Smooth muscle cell of the brain vasculature (primary cell): ENCODE measurements at regions not wholly inside any gene's neighbourhood (a gene's known extent, or its start where the extent isn't known, plus 50 kb on each side); places are given as distances from the start of the nearest gene placed in this dataset.

Experiments
- DNase-seq: peaks from one replicate; pipeline ENCODE4 v3.0.0-alpha.2; 2012; ENCODE audit warnings: low read depth, low spot score

DNA sequence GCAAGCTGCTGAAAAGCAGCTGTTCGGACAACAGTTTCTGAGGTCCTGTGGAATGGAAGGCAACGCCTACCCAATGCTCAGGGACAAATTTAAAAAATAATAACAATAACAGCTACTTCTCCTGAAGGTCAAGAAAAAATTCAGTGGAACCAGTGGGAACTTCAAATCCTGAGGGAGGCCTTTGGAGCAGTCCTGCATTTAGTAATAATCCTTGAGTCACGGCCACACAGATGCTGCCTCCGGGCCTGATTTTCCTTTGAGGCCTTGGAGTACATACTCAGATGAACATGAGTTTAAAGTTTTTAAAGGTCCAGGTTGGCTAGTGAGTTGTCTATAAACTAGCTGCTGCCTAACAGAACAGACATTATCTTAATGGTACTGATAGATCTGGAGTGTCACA lies 268.0 kb downstream of the MSRB3 start:
- DNase-seq, result no peak

DNA sequence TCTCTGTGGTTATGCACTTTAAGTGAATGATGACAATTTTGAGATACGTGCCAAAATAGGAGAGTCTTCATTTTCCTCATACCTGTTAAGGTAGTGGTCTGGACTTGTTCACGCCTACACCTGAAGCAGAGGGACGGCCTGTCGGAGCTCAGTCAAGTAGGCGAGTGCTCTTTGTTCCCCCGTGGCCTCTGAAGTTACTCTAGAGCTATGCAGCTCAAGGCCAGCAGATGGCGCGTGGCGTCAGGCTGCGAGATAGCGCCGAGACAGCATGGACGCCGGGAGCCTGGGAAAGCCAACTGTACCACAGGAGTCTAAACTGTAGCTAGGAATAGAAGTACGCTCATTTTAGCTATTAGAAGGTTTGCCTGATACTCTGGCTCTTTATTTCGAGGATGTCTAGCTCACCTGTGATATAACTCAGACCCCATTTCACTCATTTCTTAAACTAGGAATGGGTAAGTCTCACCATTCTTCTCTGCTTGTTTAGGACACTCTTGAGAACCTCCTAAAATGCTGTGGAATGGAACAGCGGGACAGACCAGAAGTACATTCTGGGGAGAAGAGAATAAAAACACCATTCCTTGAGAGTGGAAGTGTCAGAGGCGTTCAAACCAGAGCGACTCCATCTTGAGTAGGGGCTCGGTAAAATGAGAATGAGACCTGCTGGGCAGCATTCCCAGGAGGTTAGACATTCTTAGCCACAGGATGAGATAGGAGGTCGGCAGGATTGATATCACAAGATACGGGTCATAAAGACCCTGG lies 267.4 kb upstream of the HMGA2 start:
- DNase-seq, result peak; percentile 74

DNA sequence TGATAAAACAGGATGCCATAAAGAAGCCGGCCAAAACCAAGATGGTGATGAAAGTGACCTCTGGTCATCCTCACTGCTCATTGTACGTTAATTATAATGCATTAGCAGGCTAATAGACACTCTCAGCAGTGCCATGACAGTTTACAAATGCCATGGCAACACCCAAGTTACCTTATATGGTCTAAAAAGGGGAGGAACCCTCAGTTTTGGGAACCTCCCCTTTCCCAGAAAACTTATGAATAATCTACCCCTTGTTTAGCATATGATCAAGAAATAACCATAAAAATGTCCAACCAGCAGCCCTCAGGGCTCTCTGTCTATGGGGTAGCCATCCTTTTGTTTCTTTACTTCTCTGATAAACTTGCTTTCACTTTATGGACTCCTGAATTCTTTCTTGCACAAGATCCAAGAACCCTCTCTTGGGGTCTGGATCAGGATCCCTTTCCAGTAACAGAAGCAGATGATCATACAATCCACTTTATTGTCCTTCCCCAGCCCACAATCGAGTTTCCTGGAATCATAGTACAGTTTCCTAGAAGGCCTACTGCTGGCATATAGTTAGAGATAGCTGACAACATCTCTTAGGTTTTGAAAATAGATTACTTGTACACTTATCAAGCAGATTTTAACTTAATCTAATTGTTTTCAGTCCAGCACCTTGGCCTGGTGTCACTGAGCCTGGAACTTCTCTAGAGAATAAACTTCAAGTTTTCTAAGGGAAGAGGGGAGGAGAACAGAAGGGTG lies 266.7 kb upstream of the HMGA2 start:
- DNase-seq, result no peak

DNA sequence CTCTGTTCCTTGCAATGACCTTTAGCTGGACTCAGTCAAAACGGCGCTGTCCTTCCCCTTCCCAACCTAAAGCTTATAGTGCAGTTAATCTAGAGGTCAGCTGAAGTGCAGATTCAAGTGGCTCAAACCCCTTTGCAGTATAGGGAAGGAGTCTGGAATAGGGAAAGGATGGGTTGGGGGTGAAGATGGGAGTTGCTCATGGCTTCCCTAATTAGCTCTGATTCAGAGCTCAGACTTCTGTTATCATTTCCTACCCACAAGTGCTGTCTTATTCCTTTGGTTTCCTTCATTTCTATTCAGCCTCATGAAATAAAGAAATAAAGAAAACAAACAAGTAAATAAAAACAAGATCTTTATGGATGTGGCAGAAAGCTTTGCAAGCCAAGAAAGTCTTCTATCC lies 264.0 kb upstream of the HMGA2 start:
- DNase-seq, result no peak

DNA sequence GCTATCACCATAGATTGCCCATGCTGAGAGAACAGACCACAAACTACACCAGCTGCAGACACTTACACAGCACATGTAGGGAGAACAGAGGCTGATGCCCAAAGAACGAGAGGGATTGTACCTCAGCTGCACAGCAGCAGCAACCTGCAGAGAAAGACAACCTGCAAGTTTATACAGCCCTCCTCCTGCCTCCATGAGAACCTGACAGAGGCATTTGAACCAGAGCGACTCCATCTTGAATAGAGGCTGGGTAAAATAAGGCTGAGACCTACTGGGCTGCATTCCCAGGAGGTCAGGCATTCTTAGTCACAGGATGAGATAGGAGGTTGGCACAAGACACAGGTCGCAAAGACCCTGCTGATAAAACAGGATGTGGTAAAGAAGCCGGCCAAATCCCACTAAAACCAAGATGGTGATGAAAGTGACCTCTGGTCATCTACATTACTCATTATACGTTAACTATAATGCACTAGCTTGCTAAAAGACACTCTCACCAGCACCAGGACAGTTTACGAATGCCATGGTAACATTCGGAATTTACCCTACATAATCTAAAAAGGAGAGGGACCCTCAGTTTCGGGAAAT lies 262.4 kb upstream of the HMGA2 start:
- DNase-seq, result no peak

DNA sequence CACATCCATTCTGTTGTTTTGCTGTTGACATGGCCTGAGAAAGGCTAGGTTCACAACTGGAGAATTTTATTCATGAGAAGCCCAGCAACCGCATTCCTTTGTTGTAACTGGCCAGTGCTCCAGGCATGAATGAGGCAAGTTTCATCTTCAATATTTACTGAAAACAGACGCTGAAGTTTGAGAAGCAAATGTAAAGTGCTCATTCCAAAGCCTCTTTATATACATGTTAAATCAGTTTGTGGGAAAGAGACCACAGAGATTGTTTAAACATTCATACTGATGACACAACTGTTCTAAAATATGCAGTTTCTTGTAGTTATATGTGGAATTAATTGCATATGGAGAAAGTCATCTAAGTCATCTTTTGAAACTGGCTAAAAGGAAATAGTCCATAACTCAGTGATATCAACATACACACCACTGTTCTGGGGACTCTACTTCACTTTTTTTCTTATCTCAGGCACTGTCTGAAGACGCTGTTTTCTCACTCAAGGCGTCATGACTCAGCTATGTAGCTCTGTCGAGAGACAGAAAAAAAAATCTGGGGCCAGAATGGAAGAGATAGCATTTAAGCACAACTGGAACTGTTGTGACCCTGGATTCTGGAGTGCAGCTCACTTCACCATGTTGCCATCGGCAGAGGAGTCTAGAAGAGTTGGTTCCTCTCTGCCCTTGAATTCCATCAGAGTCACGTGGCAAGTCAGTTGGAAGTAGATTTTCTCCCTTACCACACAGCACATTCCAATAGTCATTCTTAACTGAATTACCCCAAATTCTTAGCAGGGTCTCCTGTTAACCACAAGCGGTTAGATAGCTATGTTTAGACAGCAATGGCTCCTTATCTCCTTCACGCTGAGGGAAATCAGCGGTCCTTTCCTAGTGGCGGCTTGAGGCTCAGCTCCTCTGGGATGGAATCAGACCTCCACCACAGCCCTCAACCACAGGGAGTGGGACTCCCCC lies 258.4 kb upstream of the HMGA2 start:
- DNase-seq, result no peak

DNA sequence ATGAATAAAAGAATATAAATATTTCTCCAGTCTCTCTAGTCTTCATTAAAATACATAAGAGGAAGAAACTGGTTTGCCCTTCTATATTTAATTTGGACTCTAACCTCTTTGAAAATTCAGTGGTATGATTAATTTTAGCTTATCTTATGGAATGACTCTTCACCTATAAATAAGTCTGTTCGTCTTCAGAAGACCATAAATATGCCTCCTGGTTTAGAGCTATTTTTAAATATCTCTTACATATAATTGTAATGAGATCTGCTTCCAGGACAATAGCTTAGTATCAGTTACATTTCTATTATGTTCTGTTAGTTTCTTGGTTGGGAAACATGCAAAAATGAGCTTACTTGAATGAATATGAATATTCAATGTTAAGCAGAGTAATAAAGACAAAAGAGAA lies 257.5 kb upstream of the HMGA2 start:
- DNase-seq, result no peak

DNA sequence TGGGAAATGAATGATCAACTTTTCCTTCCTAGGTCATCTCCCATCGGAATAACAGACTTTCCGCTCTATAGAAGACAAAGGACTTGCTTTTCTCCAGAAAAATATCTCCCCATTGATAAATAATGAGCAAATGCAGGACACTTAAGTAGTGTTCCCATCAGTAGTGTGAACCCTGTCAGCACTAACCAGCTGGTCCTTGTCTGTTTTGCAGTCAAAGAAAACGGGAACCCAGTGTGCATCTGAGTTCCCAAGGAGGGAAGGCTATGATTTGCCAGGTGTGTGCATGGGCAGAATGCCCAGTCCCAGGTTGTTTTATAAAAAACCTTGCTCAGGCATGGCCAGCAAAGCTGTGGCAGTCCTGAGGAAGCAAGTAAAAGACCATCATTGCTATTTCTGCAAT lies 256.5 kb upstream of the HMGA2 start:
- DNase-seq, result no peak

DNA sequence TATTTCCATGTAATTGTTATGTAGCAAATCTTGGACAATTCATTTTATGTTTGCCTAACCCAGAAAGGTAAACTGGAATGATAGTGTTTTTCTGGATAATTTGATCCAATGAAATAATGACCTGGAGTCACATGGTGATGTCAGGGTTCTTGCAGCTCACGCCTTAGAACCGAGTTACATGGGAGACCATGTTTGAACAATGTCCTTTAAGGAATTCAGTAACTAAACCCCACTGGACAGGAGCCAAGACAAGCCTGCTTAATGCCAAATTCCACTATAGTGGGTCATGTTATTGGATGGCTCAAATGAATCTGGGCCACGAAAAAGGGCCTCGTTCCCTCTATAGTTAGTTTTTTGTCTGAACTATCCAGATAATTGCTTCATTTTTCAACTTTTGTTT lies 255.8 kb upstream of the HMGA2 start:
- DNase-seq, result peak; percentile 73

DNA sequence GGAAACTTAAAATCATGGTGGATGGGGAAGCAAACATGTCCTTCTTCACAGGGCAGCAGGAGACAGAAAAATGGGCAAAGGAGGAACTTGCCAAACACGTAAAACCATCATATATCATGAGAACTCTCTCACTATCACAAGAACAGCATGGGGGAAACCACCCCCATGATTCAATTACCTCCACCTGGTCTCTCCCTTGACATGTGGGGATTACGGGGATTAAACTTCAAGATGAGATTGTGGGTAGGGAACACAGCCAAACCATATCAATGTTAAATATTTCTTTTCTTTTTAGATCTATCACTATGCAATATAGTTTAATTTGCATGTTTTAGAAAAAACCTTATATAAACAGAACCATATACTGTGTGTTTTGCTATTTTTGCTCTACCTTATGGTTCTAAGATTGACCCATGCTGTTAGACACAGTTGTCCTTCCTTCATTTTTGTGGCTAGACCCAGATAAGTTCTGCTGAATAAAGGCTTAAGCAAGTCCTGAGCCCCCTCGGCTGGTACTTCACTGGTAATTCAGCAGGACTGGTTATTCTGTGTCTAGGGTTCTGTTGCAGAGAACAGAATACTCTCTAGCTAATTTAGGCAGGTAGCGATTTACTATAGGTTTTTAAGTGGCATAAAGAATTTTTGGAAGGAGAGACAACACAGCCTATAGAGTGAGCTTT lies 253.7 kb upstream of the HMGA2 start:
- DNase-seq, result no peak

DNA sequence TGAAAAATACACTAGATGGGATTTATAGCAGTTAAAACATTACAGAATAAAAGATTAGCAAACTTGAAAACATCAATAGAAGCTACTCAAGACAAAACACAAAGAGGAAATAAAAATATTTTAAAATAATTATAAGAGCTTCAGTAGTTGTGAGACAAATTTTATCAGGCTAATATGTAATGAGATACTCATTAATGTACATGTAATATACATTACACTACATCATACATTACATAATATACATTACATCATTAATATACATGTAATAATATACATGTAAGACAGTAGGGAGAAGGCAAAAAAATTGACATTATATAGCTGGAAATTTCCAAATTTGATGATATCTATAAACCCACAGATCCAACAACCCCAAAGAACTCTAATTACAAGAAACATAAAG lies 249.4 kb upstream of the HMGA2 start:
- DNase-seq, result no peak

DNA sequence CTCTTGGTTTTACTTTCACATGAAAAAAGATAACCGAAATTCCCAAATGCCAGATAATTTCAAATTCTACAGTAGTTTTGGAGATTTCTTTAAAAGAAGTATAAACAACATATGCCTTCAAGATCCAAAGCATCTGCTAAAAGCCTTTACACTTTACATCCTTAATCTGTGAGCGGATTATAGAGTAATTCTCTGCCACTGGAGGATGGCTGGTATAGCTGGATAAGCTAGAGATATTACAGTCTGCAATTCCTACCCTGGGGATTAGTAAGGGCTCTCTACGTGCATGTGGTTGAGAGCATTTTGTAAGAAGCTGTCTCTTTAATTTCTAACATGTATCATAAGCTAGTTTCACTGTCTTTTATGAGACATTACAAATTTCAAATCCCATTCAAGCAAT lies 240.3 kb upstream of the HMGA2 start:
- DNase-seq, result no peak

DNA sequence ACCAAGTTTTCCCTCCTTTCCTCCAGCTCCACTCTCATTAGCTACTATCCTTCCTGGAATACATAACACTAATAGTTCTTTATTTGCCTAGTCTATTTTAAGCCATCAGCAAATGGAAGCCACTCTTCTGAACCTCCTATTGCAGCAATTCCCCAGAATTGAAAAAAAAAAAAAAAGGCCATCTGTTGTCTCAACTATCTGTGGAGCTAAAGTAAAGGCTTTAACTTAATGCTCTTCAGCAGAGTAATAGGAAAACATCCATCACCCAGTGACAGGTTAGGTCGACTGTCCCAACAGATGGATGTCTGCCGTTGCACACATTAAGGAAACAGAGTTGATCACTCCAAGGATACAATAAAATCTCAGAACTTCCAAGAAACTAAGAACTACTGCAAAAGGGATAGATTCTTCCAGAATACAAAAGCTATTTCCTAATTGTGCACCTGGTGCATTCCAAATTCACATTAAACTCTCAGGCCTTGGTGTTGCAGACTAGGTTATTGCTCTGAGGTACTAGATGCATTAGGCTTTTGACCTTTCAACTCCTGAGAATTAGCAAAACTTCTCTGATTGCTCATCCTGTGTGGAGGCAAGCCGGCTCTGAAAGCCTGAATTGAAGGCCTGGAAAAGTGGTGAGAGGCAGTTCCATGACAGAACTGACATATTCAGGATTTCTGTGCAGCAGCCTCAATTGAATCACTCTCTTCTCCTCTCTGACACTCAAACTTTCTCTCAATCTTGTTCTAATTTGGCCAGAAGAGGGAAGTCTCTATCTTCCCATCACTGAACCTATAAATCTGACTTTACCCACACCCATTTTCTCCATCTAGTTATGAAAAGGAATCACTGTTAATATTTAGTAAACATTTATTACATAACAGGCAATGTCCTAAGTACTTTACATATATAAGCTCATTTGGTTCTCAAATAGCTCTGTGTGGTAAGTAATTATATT lies 238.4 kb upstream of the HMGA2 start:
- DNase-seq, result no peak

DNA sequence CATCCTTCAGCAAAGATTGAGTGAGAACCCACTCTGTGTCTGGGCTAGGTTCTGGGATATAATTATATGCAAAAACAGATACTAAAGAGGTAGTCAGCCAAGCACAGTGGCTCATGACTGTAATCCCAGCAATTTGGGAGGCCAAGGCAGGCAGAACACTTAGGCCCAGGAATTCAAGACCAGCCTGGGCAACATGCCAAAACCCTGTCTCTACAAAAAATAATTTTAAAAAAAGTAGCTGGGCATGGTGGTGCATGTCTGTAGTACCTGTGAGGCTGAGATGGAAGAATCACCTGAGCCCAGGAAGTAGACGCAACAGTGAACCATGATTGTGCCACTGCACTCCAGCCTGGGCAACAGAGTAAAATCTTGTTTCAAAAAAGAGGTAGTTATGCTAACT lies 237.5 kb upstream of the HMGA2 start:
- no peak for DNase-seq

DNA sequence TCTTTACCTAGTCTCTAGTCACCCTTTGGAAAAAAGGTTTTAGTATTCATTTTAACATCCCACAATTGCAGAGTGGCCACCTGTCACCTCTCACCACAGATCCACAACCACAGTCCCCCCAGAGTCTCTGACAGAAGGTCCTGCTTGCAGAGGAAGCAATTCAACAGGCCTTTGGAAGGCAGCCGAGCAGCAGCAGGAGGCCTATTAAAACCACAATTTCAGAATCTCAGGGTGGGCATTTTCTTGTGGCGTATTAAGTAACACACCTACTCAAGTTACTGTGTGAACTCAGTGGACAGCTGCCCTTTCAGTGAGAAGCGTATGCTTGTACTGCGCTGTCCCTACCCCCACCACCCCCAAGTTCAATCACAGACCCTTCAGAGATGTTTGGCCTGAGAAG lies 234.0 kb upstream of the HMGA2 start:
- no peak for DNase-seq

DNA sequence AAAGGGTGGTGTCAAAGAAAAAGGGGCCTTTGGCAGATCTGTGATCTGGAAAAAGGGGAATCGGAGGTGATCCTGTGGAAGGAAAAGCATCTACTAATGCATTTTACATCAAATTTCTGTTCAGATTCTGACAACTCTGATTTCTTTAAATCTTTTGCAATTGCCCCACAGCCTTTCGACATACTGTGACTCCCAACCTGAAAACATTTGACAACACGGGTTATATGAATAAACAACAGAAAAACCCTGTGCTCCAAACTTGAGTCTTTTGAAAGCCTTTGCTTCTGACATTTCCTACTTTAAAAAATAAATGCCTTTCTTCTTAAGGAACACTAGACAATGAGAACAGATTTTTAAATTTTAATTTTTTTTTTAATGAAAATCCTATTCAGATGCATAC lies 231.9 kb upstream of the HMGA2 start:
- no peak for DNase-seq

DNA sequence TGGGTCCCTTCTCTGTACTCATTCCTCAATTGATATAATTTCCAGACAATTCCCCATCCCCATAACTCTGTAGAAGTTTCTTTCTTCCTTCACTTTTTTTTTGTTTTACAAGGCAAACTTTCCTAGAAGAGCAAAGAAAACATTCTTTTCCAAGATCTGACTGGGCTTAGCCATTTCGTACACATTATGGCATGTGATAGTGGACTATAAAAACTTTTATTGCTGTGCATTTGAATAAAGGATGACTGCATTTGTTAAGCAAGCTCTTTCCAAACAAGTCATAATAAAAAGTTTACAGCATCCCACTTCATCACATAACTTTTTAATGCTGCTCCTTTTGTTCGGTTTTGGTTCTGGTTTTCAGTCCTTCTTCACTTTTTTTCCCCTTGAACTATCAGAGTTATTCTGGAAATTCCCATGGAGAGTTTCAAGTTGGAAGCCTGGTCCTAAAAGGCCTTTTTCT lies 231.0 kb upstream of the HMGA2 start:
- no peak for DNase-seq

DNA sequence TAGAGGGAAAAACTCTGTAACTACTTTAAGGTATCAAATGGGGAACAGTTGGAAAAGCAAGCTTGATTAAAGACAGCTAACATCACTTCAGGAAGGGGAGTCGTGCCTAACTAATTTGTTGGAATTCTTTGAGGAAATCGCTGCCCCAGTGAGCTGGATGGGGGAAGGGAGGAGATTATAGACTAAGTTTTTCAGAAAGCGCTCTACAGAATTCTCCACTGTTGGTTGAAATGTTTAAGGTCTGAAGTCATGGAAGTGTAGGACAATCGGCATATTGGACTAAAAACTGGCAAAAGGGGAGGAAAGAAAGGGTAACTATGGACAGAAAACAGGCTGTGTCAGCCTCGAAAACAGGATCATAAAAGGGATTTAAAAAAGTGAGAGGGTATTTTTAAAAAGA lies 229.9 kb upstream of the HMGA2 start:
- no peak for DNase-seq

DNA sequence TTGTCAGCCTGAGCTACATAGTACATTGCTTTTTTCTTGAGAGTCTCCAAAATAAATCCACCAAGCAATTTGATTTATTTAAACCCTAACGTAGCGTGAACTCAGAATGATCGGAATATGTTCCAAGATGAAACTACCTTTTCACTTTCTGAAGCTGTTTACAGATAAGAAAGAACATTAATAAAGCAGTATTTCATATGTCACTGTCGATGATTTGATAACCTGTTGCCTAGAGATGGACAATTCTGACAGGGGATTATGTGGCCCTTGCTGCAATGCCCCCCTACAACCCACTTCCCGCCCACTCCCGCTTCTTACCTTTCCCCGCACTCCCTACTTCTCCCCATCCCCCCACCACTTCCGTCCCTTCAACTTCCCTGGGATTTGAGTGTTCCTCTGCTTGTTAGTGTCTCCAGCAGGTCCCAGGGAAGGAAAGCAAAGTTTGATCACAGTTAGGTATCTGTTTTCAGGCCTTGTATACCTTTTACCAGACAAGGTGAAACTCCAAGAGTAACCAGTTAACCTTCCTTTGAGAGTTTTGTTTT lies 229.2 kb upstream of the HMGA2 start:
- DNase-seq, result no peak
